ENCODE measurements at regions not wholly inside any gene's neighbourhood (a gene's known extent, or its start where the extent isn't known, plus 50 kb on each side); places are given as distances from the start of the nearest gene placed in this dataset.

DNA sequence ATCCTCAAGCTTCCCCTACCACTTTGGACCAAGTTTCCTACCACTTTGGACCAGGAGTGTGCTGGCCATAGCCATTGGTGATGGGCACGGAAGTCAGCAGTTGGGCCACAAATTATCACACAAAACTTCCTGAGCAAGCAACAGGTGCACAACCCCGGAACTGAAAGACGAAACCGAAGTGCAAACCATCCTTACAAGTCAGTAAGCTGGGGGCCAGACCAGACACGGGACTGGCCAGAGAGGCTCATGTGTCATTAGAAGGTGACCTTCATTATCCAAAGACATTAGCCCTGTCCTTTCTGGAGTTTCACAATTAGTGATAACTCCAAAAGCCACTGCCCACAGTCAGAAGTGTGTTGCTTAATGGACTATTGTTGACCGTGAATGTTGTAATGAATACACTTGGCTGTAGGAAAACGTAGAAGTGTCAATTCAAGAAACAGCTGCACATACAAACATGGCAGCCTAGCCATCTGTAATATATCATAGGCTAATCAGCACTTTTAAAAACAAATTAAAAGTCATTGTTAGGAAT lies 244.1 kb upstream of the IRS2 start:
- H4K20me1 ChIP-seq (ENCODE audit: insufficient read depth), result no peaks in the 10 kb centered on the region
- no peak overlapping the region for H3K4me3 ChIP-seq (ENCODE audit: low read depth in 2 of 2, low read length in 1 of 2)
- H3K9me2 ChIP-seq, result no peaks in the 10 kb centered on the region
- H3K4me2 ChIP-seq, result no peak overlapping the region
- no peaks in the 10 kb centered on the region for H3K27me3 ChIP-seq (ENCODE audit: insufficient read depth)
- ChIA-PET CTCF (interaction anchor here (0.9 kb wide), 1 partner anchor 25 kb away, joined by 3 read pairs; no protein-coding TSS in a partner anchor), POLR2A (no interaction called here)
- TF ChIP-seq TCF12 (IDR thresholded peaks at IDR 0.05), result no peak
- TF ChIP-seq, protein P1, sequence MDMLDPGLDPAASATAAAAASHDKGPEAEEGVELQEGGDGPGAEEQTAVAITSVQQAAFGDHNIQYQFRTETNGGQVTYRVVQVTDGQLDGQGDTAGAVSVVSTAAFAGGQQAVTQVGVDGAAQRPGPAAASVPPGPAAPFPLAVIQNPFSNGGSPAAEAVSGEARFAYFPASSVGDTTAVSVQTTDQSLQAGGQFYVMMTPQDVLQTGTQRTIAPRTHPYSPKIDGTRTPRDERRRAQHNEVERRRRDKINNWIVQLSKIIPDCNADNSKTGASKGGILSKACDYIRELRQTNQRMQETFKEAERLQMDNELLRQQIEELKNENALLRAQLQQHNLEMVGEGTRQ (IDR thresholded peaks at IDR 0.05; ENCODE audit: borderline replicate concordance, low read depth, low read length), result no peak
- no peak for TF ChIP-seq FOXM1 (IDR thresholded peaks at IDR 0.05; ENCODE audit: low read depth)
- TF ChIP-seq, protein P2, sequence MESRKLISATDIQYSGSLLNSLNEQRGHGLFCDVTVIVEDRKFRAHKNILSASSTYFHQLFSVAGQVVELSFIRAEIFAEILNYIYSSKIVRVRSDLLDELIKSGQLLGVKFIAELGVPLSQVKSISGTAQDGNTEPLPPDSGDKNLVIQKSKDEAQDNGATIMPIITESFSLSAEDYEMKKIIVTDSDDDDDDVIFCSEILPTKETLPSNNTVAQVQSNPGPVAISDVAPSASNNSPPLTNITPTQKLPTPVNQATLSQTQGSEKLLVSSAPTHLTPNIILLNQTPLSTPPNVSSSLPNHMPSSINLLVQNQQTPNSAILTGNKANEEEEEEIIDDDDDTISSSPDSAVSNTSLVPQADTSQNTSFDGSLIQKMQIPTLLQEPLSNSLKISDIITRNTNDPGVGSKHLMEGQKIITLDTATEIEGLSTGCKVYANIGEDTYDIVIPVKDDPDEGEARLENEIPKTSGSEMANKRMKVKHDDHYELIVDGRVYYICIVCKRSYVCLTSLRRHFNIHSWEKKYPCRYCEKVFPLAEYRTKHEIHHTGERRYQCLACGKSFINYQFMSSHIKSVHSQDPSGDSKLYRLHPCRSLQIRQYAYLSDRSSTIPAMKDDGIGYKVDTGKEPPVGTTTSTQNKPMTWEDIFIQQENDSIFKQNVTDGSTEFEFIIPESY (IDR thresholded peaks at IDR 0.05; ENCODE audit: borderline replicate concordance, low read depth), result no peak
- TF ChIP-seq, protein P3, sequence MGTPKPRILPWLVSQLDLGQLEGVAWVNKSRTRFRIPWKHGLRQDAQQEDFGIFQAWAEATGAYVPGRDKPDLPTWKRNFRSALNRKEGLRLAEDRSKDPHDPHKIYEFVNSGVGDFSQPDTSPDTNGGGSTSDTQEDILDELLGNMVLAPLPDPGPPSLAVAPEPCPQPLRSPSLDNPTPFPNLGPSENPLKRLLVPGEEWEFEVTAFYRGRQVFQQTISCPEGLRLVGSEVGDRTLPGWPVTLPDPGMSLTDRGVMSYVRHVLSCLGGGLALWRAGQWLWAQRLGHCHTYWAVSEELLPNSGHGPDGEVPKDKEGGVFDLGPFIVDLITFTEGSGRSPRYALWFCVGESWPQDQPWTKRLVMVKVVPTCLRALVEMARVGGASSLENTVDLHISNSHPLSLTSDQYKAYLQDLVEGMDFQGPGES (IDR thresholded peaks at IDR 0.05; ENCODE audit: low read depth, low read length), result no peak
- TF ChIP-seq SMC3 (IDR thresholded peaks at IDR 0.05; ENCODE audit: low read depth, low read length), result no peak
- TF ChIP-seq GATA2 (CRISPR knock-in tag; IDR thresholded peaks at IDR 0.05), result no peak
- peaks cover 0 to 12% of the 10 kb centered on the region in 2 experiments; a peak in 2 of 4 replicates for H3K4me1 ChIP-seq (ENCODE audit: control insufficient read depth in 1 of 2, insufficient read depth in 2 of 2, low read depth in 1 of 2, low read length in 1 of 2)
- DNase-seq, result no peak
- no peaks in the 10 kb centered on the region for H3K79me2 ChIP-seq (ENCODE audit: insufficient read depth)
- H3F3A ChIP-seq (replicated peaks; ENCODE audit: insufficient read depth), result no peaks in the 10 kb centered on the region
- H3K9ac ChIP-seq, result no peak overlapping the region
- H3K27ac ChIP-seq (ENCODE audit: low read depth in 2 of 2, low read length in 1 of 2), result no peak overlapping the region
- WGBS (ENCODE audit: low lambda C conversion rate), result 84% methylated on average over 7 of the region's 7 CpGs
- no peaks in the 10 kb centered on the region for H3K9me3 ChIP-seq
- H2AFZ ChIP-seq (ENCODE audit: low read depth), result no peak overlapping the region
- no peaks in the 10 kb centered on the region for H3K36me3 ChIP-seq (replicated peaks in 1 of 2; ENCODE audit: control insufficient read depth in 1 of 2, insufficient read depth in 2 of 2, low read length in 1 of 2)

DNA sequence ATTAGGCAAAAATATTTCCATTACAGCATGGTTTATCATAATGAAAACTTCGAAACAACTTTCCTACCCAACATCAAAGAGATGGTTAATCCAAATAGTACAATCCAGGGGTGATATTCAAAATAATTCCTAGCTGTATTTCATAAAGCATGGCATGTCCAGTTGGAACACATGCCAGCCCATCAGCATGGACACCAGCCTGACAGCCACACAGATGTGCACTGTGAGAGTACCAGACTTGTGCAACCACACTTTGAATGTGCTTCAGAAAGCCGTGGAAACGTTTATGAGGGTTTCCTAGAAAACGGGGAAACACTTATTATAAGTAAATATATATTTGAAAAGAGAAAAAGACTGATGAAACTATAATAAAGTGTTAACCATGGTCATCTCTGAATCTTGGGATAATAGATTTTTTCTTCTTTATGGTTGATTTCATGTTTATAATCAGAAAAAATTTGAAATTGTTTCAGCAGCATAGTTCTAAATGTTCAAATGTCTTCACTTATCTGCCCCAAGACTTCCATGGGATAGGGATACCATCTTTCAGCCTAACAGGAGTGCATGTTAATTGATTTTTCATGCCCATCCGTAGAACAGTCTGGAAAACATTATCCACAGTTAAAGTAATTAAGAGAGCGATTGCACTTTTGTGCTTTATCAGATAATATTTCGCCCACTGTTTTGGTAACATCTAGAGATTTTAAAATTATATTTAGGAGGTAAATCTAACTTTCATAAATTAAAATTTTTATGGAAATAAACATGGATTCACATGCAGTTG lies 242.6 kb upstream of the IRS2 start:
- H3F3A ChIP-seq (replicated peaks; ENCODE audit: insufficient read depth), result no peaks in the 10 kb centered on the region
- no peaks in the 10 kb centered on the region for H3K79me2 ChIP-seq (ENCODE audit: insufficient read depth)
- no peaks in the 10 kb centered on the region for H4K20me1 ChIP-seq (ENCODE audit: insufficient read depth)
- H3K4me3 ChIP-seq (ENCODE audit: low read depth in 2 of 2, low read length in 1 of 2), result no peak overlapping the region
- no peaks in the 10 kb centered on the region for H3K27me3 ChIP-seq (ENCODE audit: insufficient read depth)
- H3K9me3 ChIP-seq, result no peaks in the 10 kb centered on the region
- H3K27ac ChIP-seq (ENCODE audit: low read depth in 2 of 2, low read length in 1 of 2), result no peak overlapping the region; a peak in 1 of 4 replicates
- H3K9ac ChIP-seq, result no peak overlapping the region
- H3K9me2 ChIP-seq, result no peaks in the 10 kb centered on the region
- H3K4me1 ChIP-seq (ENCODE audit: control insufficient read depth in 1 of 2, insufficient read depth in 2 of 2, low read depth in 1 of 2, low read length in 1 of 2), result peaks cover 0 to 12% of the 10 kb centered on the region in 2 experiments; a peak in 2 of 4 replicates
- ChIA-PET CTCF (interaction anchor here (1.0 kb wide), 1 partner anchor 238 kb away, joined by 3 read pairs; no protein-coding TSS in a partner anchor), POLR2A (no interaction called here)
- peak; percentile 66 for DNase-seq
- H3K4me2 ChIP-seq, result no peak overlapping the region
- 55% methylated on average over 7 of the region's 7 CpGs for WGBS (ENCODE audit: low lambda C conversion rate)
- no peak overlapping the region for H2AFZ ChIP-seq (ENCODE audit: low read depth)
- no peaks in the 10 kb centered on the region for H3K36me3 ChIP-seq (replicated peaks in 1 of 2; ENCODE audit: control insufficient read depth in 1 of 2, insufficient read depth in 2 of 2, low read length in 1 of 2)
- no peak for TF ChIP-seq JUND (IDR thresholded peaks at IDR 0.05)
- TF ChIP-seq, protein P4, sequence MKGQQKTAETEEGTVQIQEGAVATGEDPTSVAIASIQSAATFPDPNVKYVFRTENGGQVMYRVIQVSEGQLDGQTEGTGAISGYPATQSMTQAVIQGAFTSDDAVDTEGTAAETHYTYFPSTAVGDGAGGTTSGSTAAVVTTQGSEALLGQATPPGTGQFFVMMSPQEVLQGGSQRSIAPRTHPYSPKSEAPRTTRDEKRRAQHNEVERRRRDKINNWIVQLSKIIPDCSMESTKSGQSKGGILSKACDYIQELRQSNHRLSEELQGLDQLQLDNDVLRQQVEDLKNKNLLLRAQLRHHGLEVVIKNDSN (IDR thresholded peaks at IDR 0.05; ENCODE audit: borderline replicate concordance, low read depth), result no peak
- TF ChIP-seq MXI1 (IDR thresholded peaks at IDR 0.05; ENCODE audit: low read depth, low read length), result peak; percentile 59; the same call in 1 of the 2 replicates
- TF ChIP-seq GABPA (IDR thresholded peaks at IDR 0.05; ENCODE audit: low read depth), result no peak
- TF ChIP-seq, protein P5, sequence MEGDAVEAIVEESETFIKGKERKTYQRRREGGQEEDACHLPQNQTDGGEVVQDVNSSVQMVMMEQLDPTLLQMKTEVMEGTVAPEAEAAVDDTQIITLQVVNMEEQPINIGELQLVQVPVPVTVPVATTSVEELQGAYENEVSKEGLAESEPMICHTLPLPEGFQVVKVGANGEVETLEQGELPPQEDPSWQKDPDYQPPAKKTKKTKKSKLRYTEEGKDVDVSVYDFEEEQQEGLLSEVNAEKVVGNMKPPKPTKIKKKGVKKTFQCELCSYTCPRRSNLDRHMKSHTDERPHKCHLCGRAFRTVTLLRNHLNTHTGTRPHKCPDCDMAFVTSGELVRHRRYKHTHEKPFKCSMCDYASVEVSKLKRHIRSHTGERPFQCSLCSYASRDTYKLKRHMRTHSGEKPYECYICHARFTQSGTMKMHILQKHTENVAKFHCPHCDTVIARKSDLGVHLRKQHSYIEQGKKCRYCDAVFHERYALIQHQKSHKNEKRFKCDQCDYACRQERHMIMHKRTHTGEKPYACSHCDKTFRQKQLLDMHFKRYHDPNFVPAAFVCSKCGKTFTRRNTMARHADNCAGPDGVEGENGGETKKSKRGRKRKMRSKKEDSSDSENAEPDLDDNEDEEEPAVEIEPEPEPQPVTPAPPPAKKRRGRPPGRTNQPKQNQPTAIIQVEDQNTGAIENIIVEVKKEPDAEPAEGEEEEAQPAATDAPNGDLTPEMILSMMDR (IDR thresholded peaks at IDR 0.05), result no peak
- peak; percentile 90 for TF ChIP-seq GATA2 (CRISPR knock-in tag; IDR thresholded peaks at IDR 0.05)
- TF ChIP-seq, protein P6, sequence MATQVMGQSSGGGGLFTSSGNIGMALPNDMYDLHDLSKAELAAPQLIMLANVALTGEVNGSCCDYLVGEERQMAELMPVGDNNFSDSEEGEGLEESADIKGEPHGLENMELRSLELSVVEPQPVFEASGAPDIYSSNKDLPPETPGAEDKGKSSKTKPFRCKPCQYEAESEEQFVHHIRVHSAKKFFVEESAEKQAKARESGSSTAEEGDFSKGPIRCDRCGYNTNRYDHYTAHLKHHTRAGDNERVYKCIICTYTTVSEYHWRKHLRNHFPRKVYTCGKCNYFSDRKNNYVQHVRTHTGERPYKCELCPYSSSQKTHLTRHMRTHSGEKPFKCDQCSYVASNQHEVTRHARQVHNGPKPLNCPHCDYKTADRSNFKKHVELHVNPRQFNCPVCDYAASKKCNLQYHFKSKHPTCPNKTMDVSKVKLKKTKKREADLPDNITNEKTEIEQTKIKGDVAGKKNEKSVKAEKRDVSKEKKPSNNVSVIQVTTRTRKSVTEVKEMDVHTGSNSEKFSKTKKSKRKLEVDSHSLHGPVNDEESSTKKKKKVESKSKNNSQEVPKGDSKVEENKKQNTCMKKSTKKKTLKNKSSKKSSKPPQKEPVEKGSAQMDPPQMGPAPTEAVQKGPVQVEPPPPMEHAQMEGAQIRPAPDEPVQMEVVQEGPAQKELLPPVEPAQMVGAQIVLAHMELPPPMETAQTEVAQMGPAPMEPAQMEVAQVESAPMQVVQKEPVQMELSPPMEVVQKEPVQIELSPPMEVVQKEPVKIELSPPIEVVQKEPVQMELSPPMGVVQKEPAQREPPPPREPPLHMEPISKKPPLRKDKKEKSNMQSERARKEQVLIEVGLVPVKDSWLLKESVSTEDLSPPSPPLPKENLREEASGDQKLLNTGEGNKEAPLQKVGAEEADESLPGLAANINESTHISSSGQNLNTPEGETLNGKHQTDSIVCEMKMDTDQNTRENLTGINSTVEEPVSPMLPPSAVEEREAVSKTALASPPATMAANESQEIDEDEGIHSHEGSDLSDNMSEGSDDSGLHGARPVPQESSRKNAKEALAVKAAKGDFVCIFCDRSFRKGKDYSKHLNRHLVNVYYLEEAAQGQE (IDR thresholded peaks at IDR 0.05; ENCODE audit: low read depth, low read length), result no peak
- peak; percentile 61; the same call in 1 of the 2 replicates for TF ChIP-seq RCOR1 (IDR thresholded peaks at IDR 0.05; ENCODE audit: low read length)
- peak; percentile 25 for TF ChIP-seq CHD2 (IDR thresholded peaks at IDR 0.05; ENCODE audit: low read length, partially characterized antibody)
